IPS-18a (cell line): ENCODE measurements at regions not wholly inside any gene's neighbourhood (a gene's known extent, or its start where the extent isn't known, plus 50 kb on each side); places are given as distances from the start of the nearest gene placed in this dataset.

Experiments
- H3K27ac ChIP-seq: one replicate; pipeline ENCODE4 v1.5.1; 2013; ENCODE audit warnings: low read length
- H3K27me3 ChIP-seq: one replicate; pipeline ENCODE4 v1.6.1; 2013; ENCODE audit warnings: mild to moderate bottlenecking, low read length; ENCODE audit not compliant: control insufficient read depth, insufficient read depth
- H3K36me3 ChIP-seq: one replicate; pipeline ENCODE4 v1.6.1; 2013; ENCODE audit warnings: low read depth, low read length; ENCODE audit not compliant: control insufficient read depth
- H3K4me1 ChIP-seq: one replicate; pipeline ENCODE4 v1.6.1; 2013; ENCODE audit warnings: low read depth, low read length; ENCODE audit not compliant: control insufficient read depth
- H3K4me3 ChIP-seq: one replicate; pipeline ENCODE4 v1.5.1; 2013; ENCODE audit warnings: low read length
- H3K9ac ChIP-seq: one replicate; pipeline ENCODE4 v1.6.1; 2013; ENCODE audit warnings: mild to moderate bottlenecking, low read length, moderate library complexity
- H3K9me3 ChIP-seq: one replicate; pipeline ENCODE4 v1.6.1; 2013; ENCODE audit warnings: low read depth, low read length; ENCODE audit not compliant: control insufficient read depth

- Histone ChIP-seq H3K36me3 (no peaks in the 10 kb centered on the region), H3K4me1 (no peaks in the 10 kb centered on the region), H3K27ac (no peak overlapping the region), H3K9ac (no peak overlapping the region), H3K9me3 (no peaks in the 10 kb centered on the region), H3K27me3 (no peaks in the 10 kb centered on the region), H3K4me3 (no peak overlapping the region)
Measured at GRCh38 chr1:178020968-178021640, 51.2 kb upstream of the SEC16B start.

- Histone ChIP-seq H3K4me1 (no peaks in the 10 kb centered on the region), H3K4me3 (no peak overlapping the region), H3K27ac (no peak overlapping the region)
Measured at GRCh38 chr1:178021950-178022349, 52.1 kb upstream of the SEC16B start.

GRCh38 chr1:178023181-178023618 is 53.3 kb upstream of the SEC16B start:
- no peaks in the 10 kb centered on the region for H3K4me1 ChIP-seq
- H3K36me3 ChIP-seq, result no peaks in the 10 kb centered on the region
- H3K9ac ChIP-seq, result no peak overlapping the region
- H3K4me3 ChIP-seq, result no peak overlapping the region
- H3K9me3 ChIP-seq, result no peaks in the 10 kb centered on the region
- no peaks in the 10 kb centered on the region for H3K27me3 ChIP-seq
- H3K27ac ChIP-seq, result no peak overlapping the region

More at GRCh38 chr1:178021950-178022349, 52.1 kb upstream of the SEC16B start:
- H3K9ac ChIP-seq, result no peak overlapping the region
- H3K9me3 ChIP-seq, result no peaks in the 10 kb centered on the region
- H3K36me3 ChIP-seq, result no peaks in the 10 kb centered on the region
- H3K27me3 ChIP-seq, result no peaks in the 10 kb centered on the region

- H3K27ac ChIP-seq, result no peak overlapping the region
- no peak overlapping the region for H3K9ac ChIP-seq
Measured at GRCh38 chr1:178024504-178024903, 54.6 kb upstream of the SEC16B start.

GRCh38 chr1:178025613-178026356 is 55.9 kb upstream of the SEC16B start:
- Histone ChIP-seq H3K4me1 (no peaks in the 10 kb centered on the region), H3K9me3 (no peaks in the 10 kb centered on the region), H3K27me3 (no peaks in the 10 kb centered on the region), H3K4me3 (no peak overlapping the region), H3K9ac (no peak overlapping the region), H3K36me3 (no peaks in the 10 kb centered on the region), H3K27ac (no peak overlapping the region)

More at GRCh38 chr1:178024504-178024903, 54.6 kb upstream of the SEC16B start:
- H3K4me1 ChIP-seq, result no peaks in the 10 kb centered on the region
- H3K27me3 ChIP-seq, result no peaks in the 10 kb centered on the region
- H3K4me3 ChIP-seq, result no peak overlapping the region
- H3K36me3 ChIP-seq, result no peaks in the 10 kb centered on the region
- no peaks in the 10 kb centered on the region for H3K9me3 ChIP-seq

- Histone ChIP-seq H3K9ac (no peak overlapping the region), H3K27me3 (no peaks in the 10 kb centered on the region), H3K4me3 (no peak overlapping the region), H3K36me3 (no peaks in the 10 kb centered on the region), H3K9me3 (no peaks in the 10 kb centered on the region), H3K27ac (no peak overlapping the region), H3K4me1 (no peaks in the 10 kb centered on the region)
Measured at GRCh38 chr1:178028841-178029481, 59.1 kb upstream of the SEC16B start.

- H3K9ac ChIP-seq, result no peak overlapping the region
- no peaks in the 10 kb centered on the region for H3K4me1 ChIP-seq
- H3K4me3 ChIP-seq, result no peak overlapping the region
- no peaks in the 10 kb centered on the region for H3K27me3 ChIP-seq
- H3K27ac ChIP-seq, result no peak overlapping the region
- no peaks in the 10 kb centered on the region for H3K36me3 ChIP-seq
- no peaks in the 10 kb centered on the region for H3K9me3 ChIP-seq
Measured at GRCh38 chr1:178030467-178030866, 60.6 kb upstream of the SEC16B start.

- Histone ChIP-seq H3K4me3 (no peak overlapping the region), H3K4me1 (no peaks in the 10 kb centered on the region), H3K9me3 (no peaks in the 10 kb centered on the region), H3K36me3 (no peaks in the 10 kb centered on the region), H3K27ac (no peak overlapping the region), H3K9ac (no peak overlapping the region), H3K27me3 (no peaks in the 10 kb centered on the region)
Measured at GRCh38 chr1:178031856-178032320, 62.0 kb upstream of the RASAL2 start.

- Histone ChIP-seq H3K36me3 (no peaks in the 10 kb centered on the region), H3K27ac (no peak overlapping the region), H3K4me1 (no peaks in the 10 kb centered on the region), H3K27me3 (no peaks in the 10 kb centered on the region), H3K9ac (no peak overlapping the region), H3K9me3 (no peaks in the 10 kb centered on the region), H3K4me3 (no peak overlapping the region)
Measured at GRCh38 chr1:178033019-178033418, 60.9 kb upstream of the RASAL2 start.

GRCh38 chr1:178034676-178035075 is 59.2 kb upstream of the RASAL2 start:
- Histone ChIP-seq H3K9me3 (no peaks in the 10 kb centered on the region), H3K4me3 (no peak overlapping the region), H3K9ac (no peak overlapping the region), H3K4me1 (no peaks in the 10 kb centered on the region), H3K27ac (no peak overlapping the region), H3K27me3 (no peaks in the 10 kb centered on the region), H3K36me3 (no peaks in the 10 kb centered on the region)

- H3K36me3 ChIP-seq, result no peaks in the 10 kb centered on the region
- no peak overlapping the region for H3K4me3 ChIP-seq
- no peaks in the 10 kb centered on the region for H3K4me1 ChIP-seq
- no peak overlapping the region for H3K9ac ChIP-seq
- no peaks in the 10 kb centered on the region for H3K9me3 ChIP-seq
- no peaks in the 10 kb centered on the region for H3K27me3 ChIP-seq
- H3K27ac ChIP-seq, result no peak overlapping the region
Measured at GRCh38 chr1:178036090-178036489, 57.8 kb upstream of the RASAL2 start.
